Astrocyte (in vitro differentiated cells and primary cell): ENCODE measurements at regions not wholly inside any gene's neighbourhood (a gene's known extent, or its start where the extent isn't known, plus 50 kb on each side); places are given as distances from the start of the nearest gene placed in this dataset.
A peak's percentile ranks its signal among the peaks of the same experiment; 100 is the strongest.

Experiments used
- DNase-seq: peaks from one replicate; pipeline ENCODE4 v3.0.0-alpha.2; 2010; ENCODE audit warnings: low read depth
- FAIRE-seq: peaks from 2 replicates; lab custom pipeline; 2011; peaks lifted over from hg19 to GRCh38; lab: Jason Lieb, UNC
- H2AFZ ChIP-seq: 2 replicates; pipeline ENCODE4 v1.6.0; 2012; ENCODE audit warnings: low read depth, low read length, inconsistent platforms
- H3K27ac ChIP-seq: 2 replicates; pipeline ENCODE4 v1.5.1; 2011; ENCODE audit warnings: low read depth, low read length, inconsistent platforms
- H3K27me3 ChIP-seq: 2 replicates; pipeline ENCODE4 v1.6.0; 2011; ENCODE audit warnings: low read length, inconsistent platforms; ENCODE audit not compliant: insufficient read depth
- H3K36me3 ChIP-seq: 2 replicates; pipeline ENCODE4 v1.5.1; 2011; ENCODE audit warnings: low read length, inconsistent platforms; ENCODE audit not compliant: insufficient read depth
- H3K4me1 ChIP-seq: 2 replicates; pipeline ENCODE4 v1.5.1; 2011; ENCODE audit warnings: low read length, inconsistent platforms; ENCODE audit not compliant: insufficient read depth
- H3K4me2 ChIP-seq: 2 replicates; pipeline ENCODE4 v1.6.0; 2012; ENCODE audit warnings: low read length, inconsistent platforms
- H3K4me3 ChIP-seq: 2 replicates; pipeline ENCODE4 v1.5.1; 2011; ENCODE audit warnings: low read depth, mild to moderate bottlenecking, low read length, inconsistent platforms; ENCODE audit not compliant: insufficient read depth
- H3K79me2 ChIP-seq: 2 replicates; pipeline ENCODE4 v1.6.0; 2012; ENCODE audit warnings: mild to moderate bottlenecking, low read length, inconsistent platforms; ENCODE audit not compliant: insufficient read depth
- H3K9ac ChIP-seq: 2 replicates; pipeline ENCODE4 v1.6.0; 2012; ENCODE audit warnings: mild to moderate bottlenecking, low read length, inconsistent platforms
- H3K9me3 ChIP-seq: 2 replicates; pipeline ENCODE4 v1.5.1; 2012; ENCODE audit warnings: low read depth, mild to moderate bottlenecking, low read length, inconsistent platforms; ENCODE audit not compliant: insufficient read depth
- H4K20me1 ChIP-seq: 2 replicates; pipeline ENCODE4 v1.6.0; 2012; ENCODE audit warnings: low read length, inconsistent platforms; ENCODE audit not compliant: insufficient read depth
- H3K27ac Mint-ChIP-seq: one replicate; pipeline ENCODE4 v1.8.0; 2021; ENCODE audit warnings: mild to moderate bottlenecking, mixed read lengths; ENCODE audit not compliant: unreplicated experiment
- H3K27me3 Mint-ChIP-seq: one replicate; pipeline ENCODE4 v1.8.0; 2021; ENCODE audit warnings: low read depth, mixed read lengths; ENCODE audit not compliant: unreplicated experiment
- H3K36me3 Mint-ChIP-seq: one replicate; pipeline ENCODE4 v1.8.0; 2021; ENCODE audit warnings: low read depth, mixed read lengths; ENCODE audit not compliant: unreplicated experiment
- H3K4me1 Mint-ChIP-seq: one replicate; pipeline ENCODE4 v1.8.0; 2021; ENCODE audit warnings: low read depth, mixed read lengths; ENCODE audit not compliant: unreplicated experiment
- H3K4me3 Mint-ChIP-seq: one replicate; pipeline ENCODE4 v1.8.0; 2021; ENCODE audit warnings: mild to moderate bottlenecking, moderate library complexity, mixed read lengths; ENCODE audit not compliant: unreplicated experiment
- H3K9me3 Mint-ChIP-seq: one replicate; pipeline ENCODE4 v1.8.0; 2021; ENCODE audit warnings: mild to moderate bottlenecking, mixed read lengths; ENCODE audit not compliant: unreplicated experiment
- CTCF ChIP-seq: IDR thresholded peaks from 2 replicates; pipeline ENCODE4 v1.5.1; 2011; ENCODE audit warnings: low read depth, mild to moderate bottlenecking, inconsistent platforms, low read length, moderate library complexity; ENCODE audit not compliant: insufficient read depth
- EZH2 ChIP-seq: IDR thresholded peaks from 2 replicates; pipeline ENCODE4 v1.6.1; 2012; ENCODE audit warnings: mild to moderate bottlenecking, low read length, inconsistent platforms; ENCODE audit not compliant: insufficient read depth

- no peaks in the 10 kb centered on the region for H3K79me2 ChIP-seq
- no peaks in the 10 kb centered on the region for H4K20me1 ChIP-seq
- no peaks in the 10 kb centered on the region for H3K36me3 ChIP-seq
- no peak overlapping the region for H3K4me3 ChIP-seq
- no peaks in the 10 kb centered on the region for H3K27me3 ChIP-seq
- no peak overlapping the region for H3K9ac ChIP-seq
- no peak overlapping the region for H2AFZ ChIP-seq
- H3K4me3 Mint-ChIP-seq, result no peak overlapping the region
- TF ChIP-seq EZH2 (no peak), CTCF (no peak)
- H3K27ac ChIP-seq, result no peak overlapping the region
- peaks cover 11% of the 10 kb centered on the region for H3K4me1 Mint-ChIP-seq
- FAIRE-seq, result no peak
- H3K36me3 Mint-ChIP-seq, result no peaks in the 10 kb centered on the region
- peaks cover 22% of the 10 kb centered on the region for H3K27me3 Mint-ChIP-seq
- H3K4me1 ChIP-seq, result peaks cover 13% of the 10 kb centered on the region
- no peak overlapping the region for H3K27ac Mint-ChIP-seq
- H3K9me3 Mint-ChIP-seq, result no peaks in the 10 kb centered on the region
- no peak overlapping the region for H3K4me2 ChIP-seq
- DNase-seq, result no peak
- H3K9me3 ChIP-seq, result no peaks in the 10 kb centered on the region
These were observed 84.7 kb downstream of the LINGO1 start for GRCh38 chr15:77547801-77548588.

GRCh38 chr15:77546870-77547269 is 85.8 kb downstream of the LINGO1 start:
- Histone ChIP-seq H3K9ac (no peak overlapping the region), H3K4me2 (no peak overlapping the region), H2AFZ (no peak overlapping the region), H3K27me3 (no peaks in the 10 kb centered on the region), H3K79me2 (no peaks in the 10 kb centered on the region), H4K20me1 (no peaks in the 10 kb centered on the region), H3K36me3 (no peaks in the 10 kb centered on the region), H3K27ac (no peak overlapping the region), H3K9me3 (no peaks in the 10 kb centered on the region), H3K4me1 (peaks cover 20% of the 10 kb centered on the region), H3K4me3 (no peak overlapping the region)
- peaks cover 21% of the 10 kb centered on the region for H3K4me1 Mint-ChIP-seq
- no peaks in the 10 kb centered on the region for H3K36me3 Mint-ChIP-seq
- no peaks in the 10 kb centered on the region for H3K9me3 Mint-ChIP-seq
- no peak overlapping the region for H3K27ac Mint-ChIP-seq
- no peak overlapping the region for H3K4me3 Mint-ChIP-seq
- DNase-seq (no peak), FAIRE-seq (no peak)
- no peak for TF ChIP-seq CTCF
- no peak for TF ChIP-seq EZH2
- H3K27me3 Mint-ChIP-seq, result peaks cover 16% of the 10 kb centered on the region

GRCh38 chr15:77546050-77546501 is 86.6 kb downstream of the LINGO1 start:
- DNase-seq (peak; percentile 84), FAIRE-seq (peak; percentile 89)
- no peaks in the 10 kb centered on the region for H3K27me3 ChIP-seq
- H3K4me1 Mint-ChIP-seq, result peaks cover 23% of the 10 kb centered on the region
- no peaks in the 10 kb centered on the region for H3K36me3 Mint-ChIP-seq
- H2AFZ ChIP-seq, result no peak overlapping the region
- H3K9me3 ChIP-seq, result no peaks in the 10 kb centered on the region
- peaks cover 20% of the 10 kb centered on the region for H3K4me1 ChIP-seq
- no peak for TF ChIP-seq EZH2
- TF ChIP-seq CTCF, result no peak
- H3K27ac Mint-ChIP-seq, result no peak overlapping the region
- peaks cover 11% of the 10 kb centered on the region for H3K27me3 Mint-ChIP-seq
- no peak overlapping the region for H3K9ac ChIP-seq
- no peaks in the 10 kb centered on the region for H3K9me3 Mint-ChIP-seq
- peak overlapping the region; percentile 14 for H3K4me3 Mint-ChIP-seq
- H3K36me3 ChIP-seq, result no peaks in the 10 kb centered on the region
- H4K20me1 ChIP-seq, result no peaks in the 10 kb centered on the region
- no peak overlapping the region for H3K4me3 ChIP-seq
- H3K27ac ChIP-seq, result no peak overlapping the region
- peak overlapping the region; percentile 35 for H3K4me2 ChIP-seq
- H3K79me2 ChIP-seq, result no peaks in the 10 kb centered on the region
